Nephron progenitor cell (in vitro differentiated cells): ENCODE measurements at regions not wholly inside any gene's neighbourhood (a gene's known extent, or its start where the extent isn't known, plus 50 kb on each side); places are given as distances from the start of the nearest gene placed in this dataset.

Source experiments
- DNase-seq: peaks from one replicate; pipeline ENCODE4 v3.0.0; 2021
- H3K27ac Mint-ChIP-seq: 2 replicates; pipeline ENCODE4 v1.8.0; 2021; ENCODE audit warnings: mild to moderate bottlenecking, moderate library complexity, mixed read lengths
- H3K27me3 Mint-ChIP-seq: 2 replicates; pipeline ENCODE4 v1.8.0; 2021; ENCODE audit warnings: mild to moderate bottlenecking, low read depth, mixed read lengths; ENCODE audit not compliant: poor library complexity
- H3K36me3 Mint-ChIP-seq: 2 replicates; pipeline ENCODE4 v1.8.0; 2021; ENCODE audit warnings: low read depth, mixed read lengths
- H3K4me1 Mint-ChIP-seq: 2 replicates; pipeline ENCODE4 v1.8.0; 2021; ENCODE audit warnings: mixed read lengths
- H3K4me3 Mint-ChIP-seq: 2 replicates; pipeline ENCODE4 v1.8.0; 2021; ENCODE audit warnings: mild to moderate bottlenecking, moderate library complexity, mixed read lengths
- H3K9me3 Mint-ChIP-seq: 2 replicates; pipeline ENCODE4 v1.8.0; 2021; ENCODE audit warnings: mild to moderate bottlenecking, moderate library complexity, mixed read lengths
- CTCF ChIP-seq: fragments of 200-600 bp; sonication (generic); IDR thresholded peaks from 2 replicates; pipeline ENCODE4 v1.5.0; 2021; ENCODE audit warnings: antibody characterized with exemption

- Mint-ChIP-seq H3K27ac (no peak overlapping the region), H3K4me3 (no peak overlapping the region), H3K27me3 (peaks cover 2% of the 10 kb centered on the region), H3K4me1 (peaks cover 17% of the 10 kb centered on the region), H3K36me3 (no peaks in the 10 kb centered on the region), H3K9me3 (no peaks in the 10 kb centered on the region)
- no peak for TF ChIP-seq CTCF
- no peak for DNase-seq
Observed at GRCh38 chr20:40457404-40457803, 231.6 kb downstream of the MAFB start.

- Mint-ChIP-seq H3K27me3 (peaks cover 12% of the 10 kb centered on the region), H3K36me3 (no peaks in the 10 kb centered on the region), H3K4me1 (peaks cover 3% of the 10 kb centered on the region), H3K9me3 (no peaks in the 10 kb centered on the region), H3K27ac (no peak overlapping the region), H3K4me3 (no peak overlapping the region)
- no peak for DNase-seq
- TF ChIP-seq CTCF, result no peak
Observed at GRCh38 chr20:40452758-40453157, 236.3 kb downstream of the MAFB start.

- no peaks in the 10 kb centered on the region for H3K9me3 Mint-ChIP-seq
- no peak for TF ChIP-seq CTCF
- peaks cover 15% of the 10 kb centered on the region for H3K4me1 Mint-ChIP-seq
- DNase-seq, result no peak
- H3K27me3 Mint-ChIP-seq, result peaks cover 12% of the 10 kb centered on the region
- H3K4me3 Mint-ChIP-seq, result no peak overlapping the region
- no peaks in the 10 kb centered on the region for H3K36me3 Mint-ChIP-seq
- H3K27ac Mint-ChIP-seq, result no peak overlapping the region
Observed at GRCh38 chr20:40451552-40451951, 237.5 kb downstream of the MAFB start.

- Mint-ChIP-seq H3K4me3 (no peak overlapping the region), H3K9me3 (no peaks in the 10 kb centered on the region), H3K27me3 (peaks cover 12% of the 10 kb centered on the region), H3K27ac (no peak overlapping the region), H3K4me1 (peaks cover 15% of the 10 kb centered on the region), H3K36me3 (no peaks in the 10 kb centered on the region)
- TF ChIP-seq CTCF, result no peak
- no peak for DNase-seq
Observed at GRCh38 chr20:40449974-40450616, 238.9 kb downstream of the MAFB start.

- no peak overlapping the region for H3K4me3 Mint-ChIP-seq
- H3K27me3 Mint-ChIP-seq, result peaks cover 12% of the 10 kb centered on the region
- H3K9me3 Mint-ChIP-seq, result no peaks in the 10 kb centered on the region
- peaks cover 16% of the 10 kb centered on the region for H3K4me1 Mint-ChIP-seq
- no peak overlapping the region for H3K27ac Mint-ChIP-seq
- H3K36me3 Mint-ChIP-seq, result no peaks in the 10 kb centered on the region
- TF ChIP-seq CTCF, result no peak
- no peak for DNase-seq
Observed at GRCh38 chr20:40449144-40449690, 239.8 kb downstream of the MAFB start.

GRCh38 chr20:40446888-40447287 is 242.1 kb downstream of the MAFB start:
- no peaks in the 10 kb centered on the region for H3K9me3 Mint-ChIP-seq
- no peak for TF ChIP-seq CTCF
- H3K27me3 Mint-ChIP-seq, result peaks cover 8% of the 10 kb centered on the region
- H3K4me3 Mint-ChIP-seq, result no peak overlapping the region
- H3K4me1 Mint-ChIP-seq, result peaks cover 39% of the 10 kb centered on the region
- no peak for DNase-seq
- peak overlapping the region; percentile 80 for H3K27ac Mint-ChIP-seq
- H3K36me3 Mint-ChIP-seq, result no peaks in the 10 kb centered on the region
